Nephron progenitor cell (in vitro differentiated cells): ENCODE measurements at regions not wholly inside any gene's neighbourhood (a gene's known extent, or its start where the extent isn't known, plus 50 kb on each side); places are given as distances from the start of the nearest gene placed in this dataset.

Source experiments
- DNase-seq: peaks from one replicate; pipeline ENCODE4 v3.0.0; 2021
- H3K27ac Mint-ChIP-seq: 2 replicates; pipeline ENCODE4 v1.8.0; 2021; ENCODE audit warnings: mild to moderate bottlenecking, moderate library complexity, mixed read lengths
- H3K27me3 Mint-ChIP-seq: 2 replicates; pipeline ENCODE4 v1.8.0; 2021; ENCODE audit warnings: mild to moderate bottlenecking, low read depth, mixed read lengths; ENCODE audit not compliant: poor library complexity
- H3K36me3 Mint-ChIP-seq: 2 replicates; pipeline ENCODE4 v1.8.0; 2021; ENCODE audit warnings: low read depth, mixed read lengths
- H3K4me1 Mint-ChIP-seq: 2 replicates; pipeline ENCODE4 v1.8.0; 2021; ENCODE audit warnings: mixed read lengths
- H3K4me3 Mint-ChIP-seq: 2 replicates; pipeline ENCODE4 v1.8.0; 2021; ENCODE audit warnings: mild to moderate bottlenecking, moderate library complexity, mixed read lengths
- H3K9me3 Mint-ChIP-seq: 2 replicates; pipeline ENCODE4 v1.8.0; 2021; ENCODE audit warnings: mild to moderate bottlenecking, moderate library complexity, mixed read lengths
- TF ChIP-seq, protein P1 (sequence below): fragments of 200-600 bp; sonication (generic); IDR thresholded peaks from 2 replicates; pipeline ENCODE4 v1.5.0; 2021; ENCODE audit warnings: antibody characterized with exemption

DNA sequence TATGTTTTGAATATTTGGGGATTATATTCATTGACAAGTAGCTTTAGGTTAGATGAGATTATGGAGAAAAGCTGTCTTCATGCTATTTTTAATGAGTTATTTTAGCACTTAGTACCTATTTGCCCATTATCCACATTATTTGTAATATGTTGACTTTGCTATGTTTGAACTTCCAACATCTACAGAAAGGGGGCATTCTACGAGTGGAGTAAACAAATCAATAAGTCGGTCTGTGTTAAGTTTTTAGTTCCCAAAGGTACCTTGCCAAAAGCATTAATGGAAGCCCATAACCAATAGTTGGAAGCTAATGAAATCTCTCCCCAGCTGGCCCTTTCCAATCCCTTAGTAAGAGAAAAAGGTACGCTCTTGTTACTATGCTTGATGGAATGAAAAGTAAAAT, 250.0 kb upstream of the E2F7 start:
- Mint-ChIP-seq H3K27ac (no peak overlapping the region), H3K4me1 (no peaks in the 10 kb centered on the region), H3K27me3 (peaks cover 4% of the 10 kb centered on the region), H3K4me3 (no peak overlapping the region), H3K9me3 (no peaks in the 10 kb centered on the region), H3K36me3 (no peaks in the 10 kb centered on the region)
- no peak for DNase-seq
- TF ChIP-seq, protein P1, sequence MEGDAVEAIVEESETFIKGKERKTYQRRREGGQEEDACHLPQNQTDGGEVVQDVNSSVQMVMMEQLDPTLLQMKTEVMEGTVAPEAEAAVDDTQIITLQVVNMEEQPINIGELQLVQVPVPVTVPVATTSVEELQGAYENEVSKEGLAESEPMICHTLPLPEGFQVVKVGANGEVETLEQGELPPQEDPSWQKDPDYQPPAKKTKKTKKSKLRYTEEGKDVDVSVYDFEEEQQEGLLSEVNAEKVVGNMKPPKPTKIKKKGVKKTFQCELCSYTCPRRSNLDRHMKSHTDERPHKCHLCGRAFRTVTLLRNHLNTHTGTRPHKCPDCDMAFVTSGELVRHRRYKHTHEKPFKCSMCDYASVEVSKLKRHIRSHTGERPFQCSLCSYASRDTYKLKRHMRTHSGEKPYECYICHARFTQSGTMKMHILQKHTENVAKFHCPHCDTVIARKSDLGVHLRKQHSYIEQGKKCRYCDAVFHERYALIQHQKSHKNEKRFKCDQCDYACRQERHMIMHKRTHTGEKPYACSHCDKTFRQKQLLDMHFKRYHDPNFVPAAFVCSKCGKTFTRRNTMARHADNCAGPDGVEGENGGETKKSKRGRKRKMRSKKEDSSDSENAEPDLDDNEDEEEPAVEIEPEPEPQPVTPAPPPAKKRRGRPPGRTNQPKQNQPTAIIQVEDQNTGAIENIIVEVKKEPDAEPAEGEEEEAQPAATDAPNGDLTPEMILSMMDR = no peak

DNA sequence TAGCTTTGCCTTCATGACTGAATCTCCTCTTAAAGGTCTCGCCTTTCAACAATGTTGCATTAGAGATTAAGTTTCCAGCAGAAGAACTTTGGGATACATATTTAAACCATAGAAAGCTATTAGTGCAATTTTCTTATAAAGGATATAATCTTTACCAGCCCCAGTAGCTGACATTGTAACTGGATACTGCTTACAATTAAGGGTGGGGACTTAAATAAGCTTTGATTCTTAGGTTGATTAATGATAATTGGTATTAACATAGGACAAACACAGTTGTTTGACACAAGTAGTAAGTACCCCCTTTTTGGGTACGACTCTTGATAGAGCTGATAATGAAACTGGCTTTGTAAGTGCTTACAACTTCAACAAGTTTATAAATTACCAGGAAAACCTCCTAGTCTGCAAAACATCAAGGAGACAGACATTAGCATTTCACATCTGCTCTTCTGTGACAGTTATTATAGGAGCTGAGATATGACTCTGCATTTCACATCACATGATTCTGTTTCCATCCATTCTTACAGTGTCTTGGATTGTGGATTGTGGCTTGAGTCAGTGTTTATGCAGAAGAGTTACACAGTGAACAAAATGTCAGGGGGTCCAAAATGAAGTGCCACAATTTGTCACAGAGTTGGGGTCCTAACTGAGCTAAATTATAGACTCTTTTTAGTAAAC, 249.1 kb upstream of the E2F7 start:
- no peak for DNase-seq
- Mint-ChIP-seq H3K4me1 (no peaks in the 10 kb centered on the region), H3K27me3 (peaks cover 4% of the 10 kb centered on the region), H3K27ac (no peak overlapping the region), H3K4me3 (no peak overlapping the region), H3K36me3 (no peaks in the 10 kb centered on the region), H3K9me3 (no peaks in the 10 kb centered on the region)
- TF ChIP-seq, protein P1 = no peak

DNA sequence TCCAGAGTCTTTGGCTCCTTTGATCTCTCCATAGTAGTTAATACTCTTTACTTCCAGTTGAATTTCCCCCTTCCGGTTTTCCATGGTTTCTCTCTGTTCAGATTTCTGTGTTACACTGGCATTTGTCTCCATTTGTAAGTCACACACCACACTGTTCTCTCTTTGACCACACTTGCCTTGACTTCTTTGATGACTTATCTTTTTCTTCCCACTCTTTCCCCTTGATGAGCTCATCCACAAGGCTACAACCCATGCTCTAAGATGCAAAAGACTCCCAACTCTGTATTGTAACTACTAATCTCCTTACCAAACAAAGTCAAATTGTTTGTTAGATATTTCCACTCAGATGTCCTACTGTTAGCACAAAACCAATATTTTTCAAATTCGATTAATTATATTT, 242.7 kb upstream of the E2F7 start:
- no peak for DNase-seq
- H3K9me3 Mint-ChIP-seq = no peaks in the 10 kb centered on the region
- H3K36me3 Mint-ChIP-seq = no peaks in the 10 kb centered on the region
- H3K4me3 Mint-ChIP-seq = no peak overlapping the region
- no peak overlapping the region for H3K27ac Mint-ChIP-seq
- TF ChIP-seq, protein P1 = no peak
- peaks cover 3% of the 10 kb centered on the region for H3K27me3 Mint-ChIP-seq
- no peaks in the 10 kb centered on the region for H3K4me1 Mint-ChIP-seq

DNA sequence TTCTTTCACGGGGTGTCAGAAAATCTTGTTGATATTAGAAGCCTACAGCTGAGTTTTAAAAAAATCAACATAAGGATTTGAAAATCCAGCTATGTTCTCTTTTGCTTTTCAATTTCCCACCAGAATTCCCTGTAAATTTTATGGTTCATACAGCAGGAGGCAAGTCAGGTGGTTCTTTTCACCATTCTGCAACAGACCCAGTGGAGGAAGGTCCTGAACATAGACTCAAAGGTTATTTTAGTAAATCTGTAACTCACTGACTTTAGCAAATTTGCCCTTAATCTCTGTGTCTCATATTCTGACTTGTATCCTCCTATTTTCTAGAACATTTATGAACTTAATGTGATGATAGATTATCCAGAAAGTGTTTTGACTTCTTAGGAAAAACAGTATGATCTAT, 235.4 kb upstream of the E2F7 start:
- TF ChIP-seq, protein P1 = no peak
- no peak overlapping the region for H3K27ac Mint-ChIP-seq
- no peaks in the 10 kb centered on the region for H3K36me3 Mint-ChIP-seq
- no peaks in the 10 kb centered on the region for H3K9me3 Mint-ChIP-seq
- no peak for DNase-seq
- H3K4me1 Mint-ChIP-seq = peaks cover 10% of the 10 kb centered on the region
- H3K27me3 Mint-ChIP-seq = peaks cover 3% of the 10 kb centered on the region
- H3K4me3 Mint-ChIP-seq = no peak overlapping the region

DNA sequence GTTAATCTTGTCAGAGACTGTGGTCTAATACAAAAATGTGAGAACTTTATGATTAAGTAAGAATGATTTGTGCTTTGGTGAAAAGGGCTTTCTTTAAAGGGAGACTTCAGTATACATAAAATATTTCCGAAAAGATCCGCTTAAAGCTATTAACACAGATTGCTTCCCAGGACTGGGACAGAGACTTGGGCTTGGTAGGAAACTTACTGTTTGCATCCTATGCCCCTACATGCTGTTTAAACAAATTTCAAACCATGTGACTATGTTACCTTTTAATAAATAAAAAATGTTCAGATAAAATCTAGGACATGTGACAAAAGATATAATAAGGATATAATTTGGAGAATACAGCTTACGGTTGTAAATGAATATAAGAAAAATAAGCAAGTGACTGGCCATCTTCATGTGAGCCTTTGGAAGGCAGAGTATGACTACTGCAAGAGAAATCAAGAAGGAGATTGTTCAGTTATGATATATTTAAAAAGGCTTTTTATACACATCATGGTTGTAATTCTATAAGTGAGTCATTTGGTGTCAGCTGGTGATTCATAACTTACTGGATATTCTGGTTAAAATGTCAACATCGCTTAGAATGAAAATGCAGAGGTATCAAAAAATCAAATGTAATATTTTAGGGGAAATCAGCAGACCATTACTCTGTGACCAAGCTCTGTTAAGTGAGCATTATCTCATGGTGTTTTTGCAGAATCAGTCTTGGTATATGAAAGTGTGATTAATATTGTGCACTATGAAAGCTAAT, 234.7 kb upstream of the E2F7 start:
- TF ChIP-seq, protein P1 = no peak
- H3K27ac Mint-ChIP-seq = no peak overlapping the region
- no peak overlapping the region for H3K4me3 Mint-ChIP-seq
- no peak for DNase-seq
- H3K36me3 Mint-ChIP-seq = no peaks in the 10 kb centered on the region
- H3K27me3 Mint-ChIP-seq = peaks cover 3% of the 10 kb centered on the region
- H3K4me1 Mint-ChIP-seq = peaks cover 11% of the 10 kb centered on the region
- no peaks in the 10 kb centered on the region for H3K9me3 Mint-ChIP-seq

DNA sequence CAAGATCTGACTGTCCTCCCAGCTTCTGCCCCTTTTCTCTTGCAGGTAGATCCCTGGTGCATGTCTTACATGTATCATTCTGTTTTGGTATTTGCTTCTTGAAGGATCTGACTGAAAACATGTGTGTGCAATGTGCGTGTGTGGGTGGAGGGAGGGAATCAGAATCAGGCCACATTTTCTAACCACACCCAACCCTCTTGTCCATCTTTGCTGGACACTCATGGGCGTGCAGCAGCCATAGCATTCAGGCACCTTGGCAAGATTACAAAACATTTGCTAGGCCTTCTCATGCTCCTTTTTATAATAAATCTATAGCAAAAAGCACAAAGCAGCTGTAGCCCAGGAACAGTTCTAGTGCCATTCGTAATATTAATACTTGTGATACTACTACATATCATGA, 233.6 kb upstream of the E2F7 start:
- H3K27ac Mint-ChIP-seq = no peak overlapping the region
- no peak for DNase-seq
- H3K36me3 Mint-ChIP-seq = no peaks in the 10 kb centered on the region
- no peak overlapping the region for H3K4me3 Mint-ChIP-seq
- TF ChIP-seq, protein P1 = no peak
- H3K4me1 Mint-ChIP-seq = peaks cover 11% of the 10 kb centered on the region
- H3K27me3 Mint-ChIP-seq = peaks cover 3% of the 10 kb centered on the region
- H3K9me3 Mint-ChIP-seq = no peaks in the 10 kb centered on the region
